ENCODE measurements at regions not wholly inside any gene's neighbourhood (a gene's known extent, or its start where the extent isn't known, plus 50 kb on each side); places are given as distances from the start of the nearest gene placed in this dataset.

- TF ChIP-seq POLR2A (IDR thresholded peaks at IDR 0.05) (no peak), CTCF (IDR thresholded peaks at IDR 0.05) (no peak), EP300 (IDR thresholded peaks at IDR 0.05) (no peak), POLR2AphosphoS5 (IDR thresholded peaks at IDR 0.05) (no peak)
Measured at GRCh38 chr11:130992788-130993187, 76.5 kb upstream of the SNX19 start.
